Hematopoietic multipotent progenitor cell (in vitro differentiated cells): ENCODE measurements at regions not wholly inside any gene's neighbourhood (a gene's known extent, or its start where the extent isn't known, plus 50 kb on each side); places are given as distances from the start of the nearest gene placed in this dataset.
"Not testable (repeated sequence)": the region's sequence is repeated elsewhere in the genome, so short reads cannot be mapped to it uniquely, and the experiment has no call there.

ENCODE experiments used
- DNase-seq, 3 donors: peaks; one replicate each; pipeline ENCODE4 v3.0.0-alpha.2; 2011 to 2015; ENCODE audit warnings: low read depth in 2 of 3, low spot score in 2 of 3

DNA sequence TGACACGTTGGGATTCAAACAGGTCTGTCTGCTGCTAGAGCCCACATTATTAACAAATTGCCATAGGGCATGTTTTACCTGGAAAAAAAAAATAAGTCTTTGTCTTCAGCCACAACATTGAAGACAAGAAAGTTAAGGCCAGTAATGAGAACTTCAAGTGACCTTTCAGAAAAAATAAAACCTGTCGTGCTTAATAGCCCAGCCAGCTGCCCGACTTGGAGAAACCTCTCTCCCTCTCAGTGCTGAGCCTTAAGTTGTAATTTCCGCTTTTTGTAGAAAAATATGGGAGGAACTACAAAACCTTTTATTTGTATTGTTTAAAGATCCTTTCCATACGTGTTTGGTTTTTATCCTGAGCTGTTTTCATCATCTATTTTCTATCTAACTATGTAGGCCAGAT lies 454.3 kb upstream of the SLITRK6 start:
- DNase-seq = not testable (repeated sequence)

DNA sequence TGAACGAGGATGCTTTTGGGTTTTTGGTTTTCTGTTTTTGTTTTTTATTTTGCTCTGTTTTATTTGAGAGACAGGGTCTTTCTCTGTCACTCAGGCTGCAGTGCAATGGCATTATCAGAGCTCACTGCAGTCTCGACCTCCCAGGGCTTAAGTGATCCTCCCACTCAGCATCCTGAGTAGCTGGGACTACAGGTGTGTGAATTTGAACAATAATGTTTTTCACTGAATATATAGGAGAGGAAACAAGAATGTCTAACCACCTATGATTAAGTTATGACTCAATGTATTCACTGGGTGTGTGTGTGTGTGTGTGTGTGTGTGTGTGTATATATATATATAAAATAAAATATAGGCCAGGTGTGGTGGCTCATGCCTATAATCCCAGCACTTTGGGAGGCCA lies 456.6 kb upstream of the SLITRK6 start:
- DNase-seq = not testable (repeated sequence)

DNA sequence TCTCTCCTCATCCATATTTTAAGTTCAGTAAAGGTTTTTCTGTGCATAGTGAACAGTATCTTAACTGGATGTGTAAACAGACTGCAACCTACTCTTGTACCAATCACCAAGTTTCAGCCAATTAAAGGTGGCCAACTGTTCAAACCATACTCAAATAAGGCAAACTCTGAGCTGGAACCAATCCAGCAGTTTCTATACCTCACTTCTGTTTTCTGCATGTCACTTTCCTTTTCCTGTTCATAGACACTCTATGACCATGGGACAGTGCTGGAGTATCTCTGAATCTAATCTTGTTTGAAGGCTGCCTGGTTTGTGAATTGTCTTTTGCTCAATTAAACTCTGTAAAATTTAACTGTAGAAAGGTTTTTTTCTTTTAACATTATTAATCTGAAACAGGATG lies 470.3 kb upstream of the SLITRK6 start:
- no peak for DNase-seq

DNA sequence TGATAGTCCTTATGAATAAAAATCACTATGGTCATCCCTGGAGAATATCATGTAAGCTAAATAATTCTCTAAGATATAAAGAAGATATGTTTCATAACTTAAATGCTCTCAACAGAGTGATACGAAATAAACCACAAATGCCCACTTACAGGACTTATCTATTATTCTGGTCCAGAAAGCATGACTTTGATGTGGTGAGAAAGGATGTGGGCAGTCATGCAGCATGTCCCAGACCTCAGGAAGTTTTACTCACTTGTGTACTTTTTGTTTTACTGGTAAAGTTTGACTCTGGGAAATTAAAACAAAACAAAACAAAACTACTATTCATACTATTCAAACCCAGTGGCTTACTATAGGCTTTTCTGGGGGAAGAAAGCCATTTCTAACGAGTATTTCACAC lies 483.2 kb upstream of the SLITRK6 start:
- no peak for DNase-seq

DNA sequence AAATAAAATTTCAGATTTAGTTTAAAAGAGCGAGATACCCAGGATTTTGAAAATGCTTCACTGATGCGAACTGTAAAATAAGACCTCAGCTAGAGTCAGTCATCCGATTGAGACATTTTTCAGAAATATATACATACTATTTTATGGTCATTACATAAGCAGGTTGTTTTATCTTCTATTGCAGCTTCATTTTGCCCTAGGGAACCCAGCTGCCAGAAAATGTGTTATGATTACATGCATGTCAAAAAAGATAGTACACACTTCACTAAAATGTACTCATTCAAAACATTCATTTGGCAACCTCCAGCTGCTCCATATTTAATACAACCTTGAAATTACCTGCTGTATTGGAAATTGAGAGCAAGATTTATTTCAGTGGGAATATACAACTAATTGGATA lies 483.8 kb upstream of the SLITRK6 start:
- DNase-seq = no peak

DNA sequence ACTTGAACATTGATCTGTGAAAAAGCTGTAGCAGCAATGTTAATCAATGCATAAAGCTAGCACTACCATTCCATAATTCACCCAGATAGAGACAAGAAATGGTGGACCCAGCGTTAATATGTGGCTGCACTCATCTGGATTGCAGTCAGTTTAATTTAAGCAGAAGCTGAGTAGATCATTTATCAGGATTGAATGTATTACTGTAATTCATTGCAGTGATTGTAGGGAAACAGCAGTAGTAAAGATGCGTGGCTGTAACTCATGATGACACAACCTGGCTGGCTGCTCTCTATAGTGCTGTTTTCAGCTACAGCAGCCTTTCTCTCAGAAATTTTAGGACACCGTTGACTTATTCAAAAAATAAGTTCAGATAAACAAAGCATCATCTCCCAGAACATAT lies 499.5 kb upstream of the SLITRK6 start:
- no peak for DNase-seq

DNA sequence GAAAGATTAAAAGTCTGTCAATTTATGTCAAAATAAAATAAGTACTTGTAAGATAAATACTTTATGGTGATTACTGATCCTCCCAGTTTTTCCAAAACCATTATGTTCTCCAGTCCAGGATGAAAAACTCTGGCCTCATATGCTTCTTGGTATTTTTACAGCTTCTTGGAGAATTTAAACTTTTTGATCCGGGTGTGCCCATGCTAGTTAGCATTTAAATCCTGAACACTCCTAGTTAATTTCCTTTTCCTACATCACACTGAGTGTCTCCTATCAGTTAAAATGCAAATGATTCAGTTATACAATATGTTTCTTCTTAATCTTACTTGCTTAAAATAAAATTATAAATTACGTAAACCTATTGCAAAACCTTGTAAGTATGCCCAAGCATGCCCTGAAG lies 499.9 kb upstream of the SLITRK6 start:
- DNase-seq = no peak

DNA sequence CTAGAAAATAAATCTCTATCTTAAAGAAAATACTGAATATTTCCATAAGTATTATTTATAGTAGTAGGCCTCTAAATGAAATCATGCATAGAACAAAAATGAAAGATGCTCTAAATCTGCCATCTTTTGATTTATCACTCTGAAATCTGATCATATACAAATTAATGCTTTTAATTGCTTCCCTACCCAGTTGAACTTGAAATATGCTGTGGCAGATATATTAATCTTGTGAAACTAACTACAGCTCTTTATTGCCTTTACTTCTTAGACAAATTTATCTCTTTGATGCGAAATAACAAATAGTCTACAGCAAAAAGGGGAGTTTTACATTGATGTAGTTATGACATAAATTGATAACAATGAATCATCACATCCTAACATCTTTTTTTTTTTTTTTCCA lies 510.7 kb upstream of the SLITRK6 start:
- DNase-seq = no peak

DNA sequence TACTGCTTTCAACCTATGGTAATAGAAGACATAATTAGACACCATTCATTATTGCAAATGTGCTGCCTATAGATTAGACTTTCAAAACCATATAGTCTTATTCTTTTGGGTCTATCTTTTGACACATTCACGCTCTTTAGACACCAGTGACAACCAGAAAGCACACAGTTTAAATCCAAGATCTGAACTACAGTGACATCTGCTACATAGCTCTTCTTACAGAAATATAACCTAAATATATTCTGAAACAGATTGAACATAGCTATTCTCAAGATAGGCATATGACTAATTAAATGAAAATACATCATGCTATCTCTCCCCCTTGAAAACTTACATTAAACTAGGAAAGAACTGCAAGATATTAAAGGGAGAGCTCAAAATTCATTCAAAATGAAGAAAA lies 514.2 kb upstream of the SLITRK6 start:
- DNase-seq = no peak

DNA sequence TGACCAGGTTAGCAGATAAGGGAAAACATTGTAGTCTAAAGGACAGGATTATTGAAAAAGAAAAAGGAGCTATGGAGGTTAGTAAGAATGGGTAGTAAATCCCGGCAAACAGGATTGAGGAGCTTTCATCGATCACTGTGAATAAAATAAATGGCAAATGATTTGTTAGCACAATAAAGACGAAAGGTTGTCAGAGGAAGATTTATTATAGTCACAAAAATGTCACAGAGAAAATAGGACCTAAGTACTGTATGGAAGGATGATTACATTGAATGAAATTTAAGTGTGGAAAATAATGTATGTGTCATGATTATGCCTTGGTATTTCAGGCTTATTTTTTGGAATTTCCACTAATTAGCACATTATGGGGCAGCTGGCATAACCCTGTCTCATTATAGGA lies 519.2 kb upstream of the SLITRK6 start:
- DNase-seq = no peak

DNA sequence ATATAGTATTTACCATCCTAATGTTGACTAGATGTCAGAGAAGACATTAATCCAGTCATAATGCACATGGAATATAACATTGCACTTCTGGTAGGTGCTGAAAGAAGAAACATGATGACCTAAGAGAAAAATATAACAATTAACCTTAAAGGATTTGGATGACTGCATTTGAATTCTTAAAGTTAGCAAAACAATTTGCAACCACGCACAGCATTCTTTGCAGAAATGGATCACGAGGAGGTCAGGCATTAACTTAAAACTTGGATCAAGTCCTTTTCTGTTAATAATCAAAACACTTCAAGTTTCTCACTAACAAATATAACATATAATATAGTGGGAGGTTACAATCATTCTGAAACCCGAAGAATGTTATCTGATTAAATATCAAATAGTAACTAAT lies 525.0 kb upstream of the SLITRK6 start:
- no peak for DNase-seq

DNA sequence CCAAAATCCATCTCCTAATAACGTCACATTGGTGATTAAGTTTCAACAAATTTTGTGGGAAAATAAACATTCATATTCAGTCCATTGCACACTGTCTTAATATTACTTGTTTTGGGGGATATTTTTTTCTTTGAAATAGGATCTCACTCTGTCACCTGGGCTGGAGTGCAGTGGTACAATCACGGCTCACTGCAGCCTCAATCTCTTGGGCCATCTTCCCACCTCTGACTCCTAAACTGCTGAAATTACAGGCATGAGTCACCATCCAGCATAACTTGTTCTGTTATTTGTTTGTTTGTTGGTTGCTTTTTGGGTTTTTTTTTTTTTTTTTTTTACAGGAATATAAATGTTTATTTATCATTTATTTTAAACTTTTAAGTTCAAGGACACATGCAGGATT lies 556.1 kb upstream of the SLITRK6 start:
- DNase-seq = no peak

DNA sequence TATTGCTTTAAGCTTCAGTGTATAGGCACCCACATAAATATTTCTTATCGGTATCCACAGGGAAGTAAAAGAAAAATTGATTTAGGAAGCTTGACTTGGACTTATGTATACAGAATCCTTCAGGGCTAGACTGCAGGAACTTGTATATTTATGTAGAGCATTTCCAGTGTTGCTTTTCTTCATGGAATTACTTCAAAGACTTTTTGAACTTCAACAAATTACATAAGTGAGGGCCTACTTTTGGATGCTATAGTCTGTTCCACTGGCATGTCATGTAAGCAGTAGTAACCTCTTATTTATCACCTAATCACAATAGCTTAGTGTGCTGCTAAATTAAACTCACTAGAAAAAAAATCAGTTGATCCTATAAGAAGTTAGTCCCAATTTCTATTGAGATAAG lies 557.9 kb upstream of the SLITRK6 start:
- no peak for DNase-seq

DNA sequence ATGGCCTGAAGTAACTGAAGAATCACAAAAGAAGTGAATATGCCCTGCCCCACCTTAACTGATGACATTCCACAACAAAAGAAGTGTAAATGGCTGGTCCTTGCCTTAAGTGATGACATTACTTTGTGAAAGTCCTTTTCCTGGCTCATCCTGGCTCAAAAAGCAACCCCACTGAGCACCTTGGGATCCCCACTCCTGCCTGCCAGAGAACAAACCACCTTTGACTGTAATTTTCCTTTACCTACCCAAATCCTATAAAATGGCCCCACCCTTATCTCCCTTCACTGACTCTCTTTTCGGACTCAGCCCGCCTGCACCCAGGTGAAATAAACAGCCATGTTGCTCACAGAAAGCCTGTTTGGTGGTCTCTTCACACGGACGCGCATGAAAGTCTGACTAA lies 564.5 kb upstream of the SLITRK6 start:
- DNase-seq = not testable (repeated sequence)

DNA sequence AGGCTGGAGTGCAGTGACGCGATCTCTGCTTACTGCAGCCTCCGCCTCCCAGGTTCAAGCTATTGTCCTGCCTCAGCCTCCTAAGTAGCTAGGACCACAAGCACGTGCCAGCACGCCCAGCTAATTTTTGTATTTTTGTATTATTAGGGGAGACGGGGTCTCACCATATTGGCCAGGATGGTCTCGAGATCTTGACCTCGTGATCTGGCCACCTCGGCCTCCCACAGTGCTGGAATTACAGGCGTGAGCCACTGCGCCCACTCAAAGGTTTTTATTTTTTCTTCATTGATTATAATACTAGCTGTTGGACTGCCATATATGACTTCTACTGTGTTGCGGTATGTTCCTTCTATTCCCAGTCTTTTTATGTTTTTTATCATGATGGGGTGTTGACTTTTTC lies 569.7 kb upstream of the SLITRK6 start:
- DNase-seq = no peak

DNA sequence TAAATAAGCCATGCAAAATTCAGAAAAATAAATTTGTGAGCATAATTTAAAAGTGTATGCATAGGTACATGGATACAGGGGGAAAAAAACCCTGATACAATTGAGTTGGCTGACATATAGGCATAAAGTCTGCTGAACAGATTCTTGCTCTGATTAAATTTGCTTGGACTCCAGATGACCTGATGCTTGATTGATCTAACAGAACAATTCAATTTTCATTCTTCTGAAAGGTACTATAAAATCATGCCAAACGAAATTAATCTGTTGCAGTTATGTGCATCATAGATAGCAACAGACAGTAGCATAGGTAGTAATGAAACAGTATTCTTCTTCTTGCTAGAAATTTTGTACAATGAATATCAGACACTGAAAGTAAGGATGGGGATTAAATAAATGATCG lies 578.2 kb upstream of the SLITRK6 start:
- no peak for DNase-seq

DNA sequence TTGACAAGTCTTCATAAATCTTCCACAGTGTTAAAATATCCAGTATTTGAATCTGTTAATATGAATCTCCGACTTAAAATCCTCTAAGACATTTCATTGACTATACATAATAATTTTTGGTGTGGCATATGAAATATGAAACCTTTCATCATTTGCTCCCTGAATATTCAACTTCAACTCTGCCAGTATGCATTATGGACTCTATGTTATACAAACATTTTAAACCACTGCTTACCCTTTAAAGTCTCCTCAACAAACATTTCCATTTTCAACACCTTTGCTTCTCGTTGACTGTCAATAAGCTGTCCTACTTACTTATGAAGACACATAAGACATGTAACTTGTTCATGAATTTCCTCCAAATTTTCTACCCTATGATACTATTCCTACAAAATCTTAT lies 579.4 kb upstream of the SLITRK6 start:
- DNase-seq = no peak

DNA sequence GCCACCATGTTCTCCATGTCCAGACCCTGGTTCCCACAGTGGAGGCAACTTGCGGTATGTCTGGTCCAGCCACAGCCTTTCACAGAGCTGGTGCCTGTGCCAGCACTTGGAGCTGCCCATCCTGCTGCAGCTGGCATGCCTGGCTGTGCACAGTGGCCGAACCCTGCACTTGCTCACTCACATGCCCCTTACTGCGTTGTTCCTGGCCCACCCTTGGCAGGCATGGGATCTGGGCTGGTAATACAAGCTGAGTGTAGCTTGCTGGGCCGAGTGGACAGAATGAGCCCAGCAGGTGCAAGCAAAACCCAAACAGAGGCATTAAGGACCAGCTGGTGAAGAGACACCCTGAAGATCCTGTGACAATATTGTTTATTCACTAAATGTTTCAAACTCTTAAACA lies 583.9 kb upstream of the SLITRK6 start:
- DNase-seq = no peak

DNA sequence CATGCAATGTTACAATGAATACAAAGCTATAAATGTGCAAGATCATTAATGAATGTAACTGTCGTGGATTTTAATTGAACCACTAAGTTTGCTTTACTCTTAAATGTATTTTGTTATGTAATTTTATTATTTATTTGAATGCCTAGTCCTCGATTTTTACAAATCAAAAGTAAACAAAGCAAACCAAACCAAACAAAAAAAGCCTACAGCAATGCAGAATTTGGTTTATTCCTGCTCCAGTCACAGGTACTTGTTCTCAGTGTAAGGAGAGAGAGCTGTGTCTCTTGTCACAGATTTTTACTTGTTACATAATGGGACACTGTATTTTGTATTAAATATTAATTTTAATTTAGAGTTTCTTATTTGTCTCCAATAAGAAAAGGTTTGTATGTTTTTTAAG lies 584.3 kb upstream of the SLITRK6 start:
- no peak for DNase-seq

DNA sequence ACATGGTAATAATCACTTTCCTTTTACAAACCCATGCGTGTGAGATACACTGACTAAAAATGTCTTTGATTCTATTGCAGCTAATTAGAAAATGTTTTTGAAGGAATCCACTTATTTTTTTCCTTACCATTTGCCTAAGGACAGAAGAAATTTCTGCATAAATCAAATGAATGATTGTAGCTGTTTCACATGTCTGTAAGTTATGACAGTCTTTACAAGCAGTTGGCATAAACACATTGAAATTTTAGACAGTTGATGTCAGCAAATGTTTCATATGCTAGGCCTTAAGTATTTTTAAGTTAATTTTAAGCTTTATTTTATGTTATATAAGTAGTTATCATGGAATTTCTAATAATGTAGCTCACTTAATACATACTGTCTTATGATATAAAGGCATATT lies 598.4 kb upstream of the SLITRK6 start:
- DNase-seq = no peak

DNA sequence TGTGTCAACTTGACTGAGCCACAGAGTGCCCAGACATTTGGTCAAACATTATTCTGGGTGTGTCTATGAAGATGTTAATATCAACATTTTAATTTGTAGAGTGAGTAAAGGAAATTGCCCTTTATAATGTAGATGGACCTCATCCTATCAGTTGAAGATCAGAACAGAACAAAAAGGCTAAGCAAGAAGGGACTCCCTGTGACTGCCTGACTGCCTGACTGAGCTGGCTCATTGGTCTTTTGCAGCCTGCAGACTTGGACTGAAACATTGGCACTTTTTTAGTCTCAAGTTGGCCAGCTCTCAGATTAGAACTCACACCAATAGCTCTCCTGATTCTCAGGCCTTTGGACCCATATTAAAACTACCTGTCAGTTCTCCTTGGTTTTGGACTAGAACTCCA lies 600.4 kb upstream of the SLITRK6 start:
- no peak for DNase-seq

DNA sequence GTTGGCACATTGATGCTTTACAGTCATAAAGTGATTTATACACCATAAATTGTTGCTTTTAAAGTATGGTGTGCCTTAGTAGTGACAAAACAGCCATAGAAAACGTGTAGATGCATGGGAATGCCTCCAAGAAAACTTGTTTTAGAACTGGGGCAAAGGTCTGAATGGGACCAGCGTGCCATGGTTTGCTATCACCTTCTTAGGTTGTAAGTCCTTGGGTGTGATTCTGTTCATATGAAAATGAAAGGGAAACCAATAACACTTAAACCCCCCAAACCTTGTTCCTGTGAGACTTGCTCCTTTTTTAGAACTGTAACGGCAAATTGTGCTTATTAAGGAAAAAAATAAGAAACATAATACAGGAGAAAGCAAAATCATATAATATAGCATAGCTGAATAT lies 603.3 kb upstream of the SLITRK6 start:
- no peak for DNase-seq

DNA sequence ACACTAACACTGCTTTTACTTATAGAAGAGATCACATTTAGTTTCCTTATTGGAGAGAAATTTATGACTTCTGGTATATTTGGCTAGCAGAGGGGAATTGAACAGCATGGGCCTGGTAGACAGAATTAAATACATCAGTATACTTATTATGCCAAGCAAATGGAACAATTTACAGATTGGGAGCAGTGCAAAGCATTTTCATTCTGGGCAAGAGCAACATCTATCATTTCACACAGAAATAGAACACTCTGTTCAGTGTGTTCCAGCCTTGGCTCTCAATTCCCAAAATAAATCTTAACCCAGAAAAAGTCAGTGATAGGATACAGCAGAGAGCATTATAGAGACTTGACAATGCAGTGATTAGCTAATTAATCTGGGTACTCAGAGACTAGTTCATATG lies 604.0 kb upstream of the SLITRK6 start:
- DNase-seq = no peak
